ENCODE measurements at regions not wholly inside any gene's neighbourhood (a gene's known extent, or its start where the extent isn't known, plus 50 kb on each side); places are given as distances from the start of the nearest gene placed in this dataset.

- TF ChIP-seq CTCF (optimal IDR thresholded peaks at IDR 0.05 in 1 of 3, IDR thresholded peaks at IDR 0.05 in 1 of 3, conservative IDR thresholded peaks at IDR 0.05 in 1 of 3; ENCODE audit: extremely low read depth in 1 of 3, insufficient read depth in 2 of 3, low read length in 3 of 3) (no peak), EZH2 (IDR thresholded peaks at IDR 0.05; ENCODE audit: low read length) (no peak)
These were observed 426.1 kb downstream of the FOXO1 start for GRCh38 chr13:40240293-40240692.

All from keratinocyte (primary cell).